ENCODE measurements at regions not wholly inside any gene's neighbourhood (a gene's known extent, or its start where the extent isn't known, plus 50 kb on each side); places are given as distances from the start of the nearest gene placed in this dataset.

GRCh38 chr5:173790177-173790719, 97.9 kb upstream of the CPEB4 start:
- peak; percentile 32 for TF ChIP-seq CTCF (IDR thresholded peaks at IDR 0.05; ENCODE audit: low read length)
- no peak for TF ChIP-seq EZH2phosphoT487 (IDR thresholded peaks at IDR 0.05; ENCODE audit: low read length)
